Urinary bladder (tissue), 3 donors: ENCODE measurements at regions not wholly inside any gene's neighbourhood (a gene's known extent, or its start where the extent isn't known, plus 50 kb on each side); places are given as distances from the start of the nearest gene placed in this dataset.
"Not testable (repeated sequence)": the region's sequence is repeated elsewhere in the genome, so short reads cannot be mapped to it uniquely, and the experiment has no call there.

ENCODE experiments used
- DNase-seq: peaks from one replicate; pipeline ENCODE4 v3.0.0-alpha.2; 2015; ENCODE audit errors: extremely low spot score
- H3K27ac ChIP-seq: one replicate; pipeline ENCODE4 v1.5.1; 2013; ENCODE audit warnings: low read depth, mild to moderate bottlenecking, moderate library complexity
- H3K36me3 ChIP-seq: one replicate; pipeline ENCODE4 v1.6.1; 2013; ENCODE audit warnings: mild to moderate bottlenecking, moderate library complexity; ENCODE audit not compliant: insufficient read depth
- H3K4me1 ChIP-seq: one replicate; pipeline ENCODE4 v1.6.1; 2013; ENCODE audit warnings: mild to moderate bottlenecking, moderate library complexity; ENCODE audit not compliant: insufficient read depth
- H3K4me3 ChIP-seq: one replicate; pipeline ENCODE4 v1.5.1; 2013; ENCODE audit warnings: low read depth, low read length
- WGBS: extraction: QIAGEN DNeasy Blood & Tissue Kit; methylation state at CpG from one replicate; pipeline ENCODE4 v1.1.7; 2013; 5-methylcytosine and 5-hydroxymethylcytosine counted together
- donor health status: healthy with polysubstance abuse.
- donor health status: healthy.

DNA sequence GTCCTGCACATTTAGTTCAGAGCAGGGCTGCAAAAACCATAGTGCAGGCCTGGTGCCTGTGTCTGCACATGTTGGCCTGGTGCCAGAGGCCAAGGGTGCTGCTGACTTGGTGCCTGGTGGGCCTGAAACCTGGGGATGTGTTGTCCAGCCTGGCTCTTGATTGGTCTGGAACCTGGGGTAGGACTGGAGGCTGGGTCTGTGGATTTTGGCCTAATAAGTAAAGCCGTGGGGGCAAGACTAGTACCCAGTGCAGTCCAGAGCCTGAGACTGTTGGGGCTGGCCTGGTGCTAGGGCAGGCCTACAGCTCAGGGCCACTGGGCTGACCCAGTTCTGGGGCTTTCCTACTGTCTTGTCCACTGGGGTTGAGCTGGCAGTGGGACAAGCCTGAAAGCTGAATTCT lies 817.9 kb downstream of the DNAJB9 start:
- no peak overlapping the region for H3K4me3 ChIP-seq
- 98% methylated on average over 1 of the region's 1 CpG for WGBS
- no peak overlapping the region for H3K27ac ChIP-seq
- DNase-seq, result no peak
- H3K36me3 ChIP-seq, result no peaks in the 10 kb centered on the region
- no peaks in the 10 kb centered on the region for H3K4me1 ChIP-seq

DNA sequence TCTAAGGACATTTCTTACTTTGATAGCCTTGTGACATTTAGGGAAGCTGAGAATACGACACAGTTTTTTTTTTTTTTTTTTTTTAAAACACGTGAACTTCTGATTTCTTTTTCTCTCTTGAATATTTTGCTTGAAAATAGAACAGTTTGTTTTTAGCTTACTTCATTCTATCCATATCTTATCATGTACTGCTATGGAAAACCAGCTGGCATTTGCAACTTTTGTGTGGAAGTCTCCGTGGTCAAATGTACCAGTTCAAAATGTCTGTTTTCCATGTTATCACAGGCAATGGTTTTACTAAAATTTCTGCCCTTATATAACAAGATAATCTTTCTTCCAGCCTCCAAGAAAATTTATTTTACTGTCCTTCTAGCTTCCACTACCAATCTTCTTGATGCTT lies 821.6 kb downstream of the DNAJB9 start:
- Histone ChIP-seq H3K4me3 (no peak overlapping the region), H3K27ac (no peak overlapping the region), H3K4me1 (no peaks in the 10 kb centered on the region), H3K36me3 (no peaks in the 10 kb centered on the region)
- WGBS, result 80% methylated on average over 3 of the region's 3 CpGs
- DNase-seq, result no peak

DNA sequence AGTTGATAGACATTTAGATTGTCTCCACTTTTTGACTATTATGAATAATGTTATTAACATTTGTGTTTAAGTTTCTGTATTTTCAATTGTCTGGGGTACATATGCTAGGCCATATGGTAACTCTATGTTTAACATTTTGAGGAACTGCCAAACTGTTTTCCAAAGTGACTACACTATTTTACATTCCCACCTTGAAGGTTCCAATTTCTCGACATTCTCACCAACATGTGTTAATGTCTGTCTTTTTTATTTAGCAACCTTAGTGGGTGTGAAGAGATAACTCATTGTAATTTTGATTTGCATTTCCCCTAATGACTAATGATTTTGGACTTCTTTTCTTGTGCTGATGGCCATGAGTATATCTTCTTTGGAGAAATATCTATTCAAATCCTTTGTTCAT lies 832.4 kb downstream of the DNAJB9 start:
- H3K4me3 ChIP-seq, result no peak overlapping the region
- DNase-seq, result no peak
- H3K27ac ChIP-seq, result no peak overlapping the region
- H3K36me3 ChIP-seq, result no peaks in the 10 kb centered on the region
- no peaks in the 10 kb centered on the region for H3K4me1 ChIP-seq
- 89% methylated on average over 1 of the region's 1 CpG for WGBS

DNA sequence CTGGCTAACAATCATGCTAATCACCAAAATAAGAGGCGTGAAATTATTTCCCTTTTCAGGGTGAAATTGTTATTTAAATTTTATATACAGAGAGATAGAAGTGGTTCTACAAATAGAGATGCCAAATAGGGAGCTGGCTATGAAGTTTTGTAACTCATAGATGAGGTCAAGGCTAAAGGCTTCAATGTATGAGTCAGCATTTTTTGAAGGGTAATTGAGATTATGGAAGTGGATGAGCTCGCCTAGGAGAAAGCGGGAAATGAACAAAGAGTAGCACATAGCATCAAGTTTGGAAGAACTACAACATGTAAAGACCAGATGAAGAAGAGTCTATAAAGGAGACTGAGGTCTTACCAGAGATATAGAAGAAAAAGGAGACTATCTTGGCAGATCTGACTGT lies 838.1 kb downstream of the DNAJB9 start:
- H3K4me3 ChIP-seq, result no peak overlapping the region

DNA sequence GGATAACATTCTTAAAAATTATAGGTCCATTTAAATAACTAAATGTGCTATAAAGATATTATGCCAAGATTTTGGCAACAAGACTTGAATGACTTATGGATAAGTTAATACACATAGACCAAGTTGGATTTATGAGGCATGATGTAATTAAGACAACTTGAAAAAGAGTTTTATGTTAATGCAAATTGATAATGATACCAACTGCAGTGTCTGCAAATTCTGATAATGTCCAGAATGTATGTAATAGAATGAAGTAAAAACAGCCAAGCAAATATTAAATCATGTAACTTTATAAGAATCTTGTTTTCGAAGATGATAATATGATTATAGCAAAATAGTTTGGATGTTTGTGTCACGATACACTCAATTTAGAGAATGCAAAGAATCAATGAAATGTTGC lies 868.3 kb downstream of the DNAJB9 start:
- no peak for DNase-seq
- Histone ChIP-seq H3K27ac (no peak overlapping the region), H3K4me3 (no peak overlapping the region), H3K36me3 (no peaks in the 10 kb centered on the region), H3K4me1 (no peaks in the 10 kb centered on the region)
- WGBS, result 84% methylated on average over 2 of the region's 2 CpGs

More for the DNA sequence above, 838.1 kb downstream of the DNAJB9 start:
- Histone ChIP-seq H3K27ac (no peak overlapping the region), H3K36me3 (no peaks in the 10 kb centered on the region), H3K4me1 (no peaks in the 10 kb centered on the region)
- 93% methylated on average over 3 of the region's 3 CpGs for WGBS
- DNase-seq, result no peak

DNA sequence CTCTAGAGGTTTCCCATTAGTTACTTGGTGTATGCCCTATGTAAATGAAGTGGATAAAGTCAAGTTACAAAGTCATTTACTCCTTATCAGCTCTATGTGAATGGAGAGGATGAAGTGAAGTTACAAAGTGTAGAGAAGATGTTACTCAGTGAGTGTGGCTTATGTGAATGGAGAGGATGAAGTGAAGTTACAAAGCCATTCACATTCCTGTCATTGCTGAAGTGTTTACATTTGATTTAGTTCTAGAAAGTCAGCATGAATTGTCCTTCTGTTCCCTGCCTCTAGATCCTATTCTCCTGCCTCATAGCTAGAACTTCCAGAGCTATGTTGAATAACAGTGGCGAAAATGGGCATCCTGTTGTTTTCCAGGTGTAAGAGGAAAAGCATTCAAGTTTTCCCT lies 880.1 kb downstream of the DNAJB9 start:
- no peak overlapping the region for H3K27ac ChIP-seq
- H3K36me3 ChIP-seq, result no peaks in the 10 kb centered on the region
- 85% methylated on average over 1 of the region's 1 CpG for whole genome bisulfite sequencing
- no peak for DNase-seq
- no peak overlapping the region for H3K4me3 ChIP-seq
- no peaks in the 10 kb centered on the region for H3K4me1 ChIP-seq

DNA sequence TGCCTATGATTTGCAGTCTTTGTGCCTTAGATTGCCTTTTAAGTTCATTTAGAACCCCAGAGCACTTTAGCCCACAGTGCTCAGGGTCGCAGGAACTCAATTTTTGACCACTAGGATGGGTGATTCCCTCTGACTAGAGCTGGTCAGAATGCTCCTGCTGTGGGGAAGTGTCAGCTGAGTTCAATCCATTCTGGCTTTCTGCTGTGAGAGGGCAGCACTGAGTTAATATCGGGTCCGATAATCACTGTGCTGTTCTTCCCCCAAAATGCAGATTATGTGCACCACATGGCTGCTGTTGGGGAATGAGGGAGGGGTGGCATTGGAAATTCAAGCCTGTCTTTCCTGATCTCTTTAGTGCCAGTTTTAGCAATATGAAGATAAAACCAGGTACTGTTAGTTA lies 886.4 kb downstream of the DNAJB9 start:
- no peak for DNase-seq
- Histone ChIP-seq H3K36me3 (no peaks in the 10 kb centered on the region), H3K4me1 (no peaks in the 10 kb centered on the region), H3K4me3 (no peak overlapping the region), H3K27ac (no peak overlapping the region)
- 81% methylated on average over 3 of the region's 3 CpGs for WGBS

DNA sequence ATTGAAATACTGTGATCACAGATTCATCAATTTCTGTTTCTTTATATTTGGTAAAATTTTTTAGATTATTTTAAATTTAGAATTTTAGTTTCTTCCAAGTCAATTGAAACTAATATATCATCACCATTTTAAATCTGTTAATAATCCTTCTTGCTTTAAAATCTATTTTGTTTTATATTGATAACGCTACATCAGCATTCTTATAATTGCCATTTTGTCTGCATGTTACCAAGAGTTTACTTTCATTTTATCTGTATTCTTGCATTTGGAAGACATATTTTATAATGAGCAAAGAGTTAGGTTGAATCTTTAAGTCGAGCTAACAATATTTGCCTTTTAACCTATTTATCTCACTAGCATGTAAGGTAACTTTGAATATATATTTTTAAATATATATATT lies 890.6 kb downstream of the DNAJB9 start:
- WGBS, result 93% methylated on average over 2 of the region's 2 CpGs
- no peak for DNase-seq
- no peaks in the 10 kb centered on the region for H3K4me1 ChIP-seq
- H3K36me3 ChIP-seq, result no peaks in the 10 kb centered on the region
- H3K4me3 ChIP-seq, result no peak overlapping the region
- H3K27ac ChIP-seq, result no peak overlapping the region

DNA sequence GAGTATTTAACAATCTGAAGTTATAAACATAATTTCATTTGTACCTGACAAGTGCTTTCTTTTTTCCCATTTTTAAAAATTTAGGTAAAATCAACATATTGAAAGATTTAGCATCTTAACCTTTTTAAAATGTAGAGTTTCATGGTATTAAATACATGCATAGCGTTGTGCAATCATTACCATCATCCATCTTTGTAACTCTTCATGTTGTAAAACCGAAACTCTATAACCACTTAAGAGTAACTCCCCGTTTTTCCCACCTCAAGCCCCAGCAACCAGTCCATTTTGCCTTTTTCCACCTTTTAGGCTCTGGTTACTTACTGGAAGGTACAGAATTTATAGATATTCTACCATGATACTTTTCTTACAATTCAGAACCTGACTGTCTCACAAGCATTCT lies 892.5 kb downstream of the DNAJB9 start:
- no peak overlapping the region for H3K27ac ChIP-seq
- DNase-seq, result no peak
- 85% methylated on average over 3 of the region's 3 CpGs for whole genome bisulfite sequencing
- no peaks in the 10 kb centered on the region for H3K4me1 ChIP-seq
- no peaks in the 10 kb centered on the region for H3K36me3 ChIP-seq
- H3K4me3 ChIP-seq, result no peak overlapping the region

DNA sequence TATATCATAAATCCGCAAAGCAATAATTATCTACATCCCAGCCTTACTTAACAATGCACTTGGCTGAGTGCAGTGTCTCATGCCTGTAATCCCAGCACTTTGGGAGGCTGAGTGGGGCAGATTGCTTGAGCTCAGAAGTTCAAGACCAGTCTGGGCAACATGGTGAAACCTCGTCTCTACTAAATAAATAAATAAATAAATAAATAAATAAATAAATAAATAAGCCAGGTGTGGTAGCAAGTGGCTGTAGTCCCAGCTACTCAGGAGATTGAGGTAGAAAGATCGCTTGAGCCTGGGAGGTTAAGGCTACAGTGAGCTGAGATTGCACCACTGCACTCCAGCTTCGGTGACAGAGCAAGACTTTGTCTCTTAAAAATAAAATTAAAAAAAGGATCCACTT lies 898.1 kb downstream of the DNAJB9 start:
- 94% methylated on average over 4 of the region's 4 CpGs for WGBS
- not testable (repeated sequence) for DNase-seq

DNA sequence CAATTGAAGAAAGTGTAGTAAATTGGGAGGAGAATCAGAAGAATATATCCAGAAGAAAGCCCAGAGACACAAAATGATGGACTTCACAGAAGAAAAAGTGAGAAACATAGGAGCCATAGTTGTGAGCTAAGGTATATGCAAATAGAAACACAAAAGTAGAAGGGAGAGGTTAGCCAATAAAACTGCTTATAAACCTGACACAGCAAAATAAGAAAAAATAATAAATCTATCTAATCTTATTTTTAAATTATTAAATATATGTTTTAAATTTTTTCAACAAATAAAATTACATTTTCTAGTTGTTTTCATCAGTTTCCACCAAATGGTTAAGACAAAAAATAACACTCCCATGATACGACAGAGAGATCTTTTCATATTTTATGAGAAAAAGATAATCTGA lies 903.5 kb downstream of the DNAJB9 start:
- Histone ChIP-seq H3K4me1 (no peaks in the 10 kb centered on the region), H3K4me3 (no peak overlapping the region), H3K36me3 (no peaks in the 10 kb centered on the region), H3K27ac (no peak overlapping the region)
- DNase-seq, result no peak
- WGBS, result 88% methylated on average over 1 of the region's 1 CpG

More for the DNA sequence above, 898.1 kb downstream of the DNAJB9 start:
- H3K27ac ChIP-seq, H3K4me3 ChIP-seq, H3K4me1 ChIP-seq, H3K36me3 ChIP-seq: not testable (repeated sequence)

DNA sequence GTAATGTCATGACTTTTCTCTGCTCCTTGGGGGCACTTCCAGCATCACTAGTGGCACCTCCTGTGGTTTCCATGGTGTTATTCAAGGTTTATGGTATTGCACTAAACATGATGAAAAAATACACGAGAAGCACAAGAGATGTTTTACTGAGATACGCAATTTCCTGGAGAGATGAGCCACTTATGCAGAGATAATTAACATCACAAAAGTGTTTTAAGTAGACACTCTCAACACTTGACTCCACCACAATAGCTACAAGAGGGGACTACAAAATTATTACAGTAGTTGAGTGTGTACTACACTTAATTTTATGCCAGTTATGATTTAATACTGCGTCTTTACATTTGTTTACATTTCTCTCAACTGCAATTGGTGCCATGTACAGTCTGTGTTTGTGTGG lies 906.7 kb downstream of the DNAJB9 start:
- H3K27ac ChIP-seq, result no peak overlapping the region
- 80% methylated on average over 3 of the region's 3 CpGs for WGBS
- H3K36me3 ChIP-seq, result no peaks in the 10 kb centered on the region
- DNase-seq, result no peak
- no peak overlapping the region for H3K4me3 ChIP-seq
- no peaks in the 10 kb centered on the region for H3K4me1 ChIP-seq

DNA sequence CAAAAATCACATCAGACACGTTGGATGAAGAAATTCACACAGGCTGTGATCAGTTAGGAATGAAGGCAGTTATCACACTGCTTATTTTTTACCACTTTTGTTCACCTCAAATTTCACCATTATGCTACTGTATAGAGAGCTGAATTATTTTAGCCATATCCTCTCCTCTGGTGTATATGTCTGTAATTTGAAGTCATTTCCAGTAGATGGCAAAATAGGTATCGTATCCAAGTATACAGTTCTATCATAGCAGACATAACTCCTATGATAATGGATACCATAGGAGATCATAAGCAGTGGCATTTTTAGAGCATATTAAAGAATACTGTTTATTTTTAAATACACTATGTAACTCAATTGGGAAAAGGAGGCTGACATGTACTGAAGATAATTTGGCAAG lies 909.7 kb downstream of the DNAJB9 start:
- no peak overlapping the region for H3K4me3 ChIP-seq
- WGBS, result 55% methylated on average over 2 of the region's 2 CpGs
- H3K4me1 ChIP-seq, result no peaks in the 10 kb centered on the region
- no peaks in the 10 kb centered on the region for H3K36me3 ChIP-seq
- no peak for DNase-seq
- no peak overlapping the region for H3K27ac ChIP-seq

DNA sequence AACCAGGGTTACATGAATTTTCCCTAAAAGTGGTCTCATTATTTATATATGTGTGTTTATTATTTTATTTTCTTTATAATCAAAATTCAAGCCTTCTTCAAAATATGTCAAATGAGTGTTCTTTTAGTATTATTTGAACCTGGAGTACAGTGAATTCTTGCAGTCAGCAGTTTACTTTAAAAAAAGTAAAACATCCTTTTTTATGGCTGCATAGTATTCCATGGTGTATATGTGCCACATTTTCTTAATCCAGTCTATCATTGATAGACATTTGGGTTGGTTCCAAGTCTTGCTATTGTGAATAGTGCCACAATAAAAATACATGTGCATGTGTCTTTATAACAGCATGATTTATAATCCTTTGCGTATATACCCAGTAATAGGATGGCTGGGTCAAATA lies 920.9 kb downstream of the DNAJB9 start:
- H3K4me3 ChIP-seq, H3K36me3 ChIP-seq, H3K27ac ChIP-seq, H3K4me1 ChIP-seq, DNase-seq: not testable (repeated sequence)
- 100% methylated on average over 1 of the region's 1 CpG for WGBS

DNA sequence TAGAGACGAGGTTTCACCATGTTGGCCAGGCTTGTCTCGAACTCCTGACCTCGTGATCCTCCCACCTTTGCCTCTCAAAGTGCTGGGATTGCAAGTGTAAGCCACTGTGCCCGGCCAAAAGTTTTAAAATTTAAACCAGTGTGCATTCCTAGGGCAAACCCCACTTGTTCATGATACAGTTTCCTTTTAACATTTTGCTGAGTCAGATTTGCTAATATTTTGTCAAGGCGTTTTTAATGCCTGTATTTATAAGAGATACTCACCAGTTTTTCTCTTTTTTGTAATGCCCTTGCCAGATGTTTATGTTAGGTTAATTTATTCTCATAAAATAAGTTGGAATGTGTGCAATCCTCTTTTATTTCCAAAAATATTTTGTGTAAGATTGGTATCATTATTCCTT lies 927.4 kb downstream of the DNAJB9 start:
- Histone ChIP-seq H3K4me1 (no peaks in the 10 kb centered on the region), H3K36me3 (no peaks in the 10 kb centered on the region), H3K4me3 (no peak overlapping the region), H3K27ac (no peak overlapping the region)
- DNase-seq, result no peak
- WGBS, result 76% methylated on average over 5 of the region's 5 CpGs
